ENCODE measurements at regions not wholly inside any gene's neighbourhood (a gene's known extent, or its start where the extent isn't known, plus 50 kb on each side); places are given as distances from the start of the nearest gene placed in this dataset.

GRCh38 chr13:37942929-37943328 is 73.4 kb upstream of the TRPC4 start:
- TF ChIP-seq CTCF (conservative IDR thresholded peaks at IDR 0.05) (no peak), ZFX (IDR thresholded peaks at IDR 0.05) (no peak)
